ENCODE measurements at regions not wholly inside any gene's neighbourhood (a gene's known extent, or its start where the extent isn't known, plus 50 kb on each side); places are given as distances from the start of the nearest gene placed in this dataset.

DNA sequence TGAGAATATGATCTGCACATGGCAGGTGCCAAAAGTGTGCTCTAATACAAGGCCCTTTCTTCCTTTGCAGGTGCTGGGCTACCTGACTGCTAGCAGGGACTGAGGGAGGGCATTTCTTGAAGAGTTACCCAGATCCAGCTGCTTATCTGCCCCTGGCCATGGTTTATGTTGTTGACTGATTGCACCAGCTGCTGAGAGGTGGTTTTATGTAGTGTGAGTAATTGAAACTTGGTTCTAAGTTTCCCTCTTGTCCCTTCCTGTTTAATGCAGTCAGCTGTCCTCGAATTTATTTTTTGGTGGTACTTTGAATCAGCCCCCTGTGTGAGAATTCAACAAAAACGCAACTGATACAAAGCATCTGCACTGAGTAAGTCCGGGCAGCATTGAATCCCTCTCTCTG is 288.3 kb upstream of the C2CD4B start (continued):
- TF ChIP-seq JUND (IDR thresholded peaks at IDR 0.05) = no peak

DNA sequence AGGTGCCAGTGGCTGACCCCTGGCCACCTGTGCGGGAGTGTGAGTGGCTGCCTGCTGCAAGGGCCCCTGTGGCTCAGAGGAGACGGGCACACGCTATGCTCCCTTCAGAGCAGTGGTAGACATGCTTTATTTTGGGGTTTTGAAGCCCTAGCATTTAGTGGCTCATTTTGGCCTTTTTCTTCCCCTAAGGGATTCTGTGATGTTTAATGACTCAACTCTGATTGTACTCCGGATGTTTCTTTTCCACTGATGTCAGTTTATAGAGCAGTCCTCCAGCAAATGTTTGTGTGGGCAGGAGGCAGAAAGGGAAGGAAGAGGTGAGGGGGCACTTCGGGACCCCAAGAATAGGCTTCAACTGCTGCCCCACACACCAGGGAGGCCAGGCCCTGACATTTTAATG is 288.9 kb upstream of the C2CD4B start:
- no peaks in the 10 kb centered on the region for H3K9me3 ChIP-seq (ENCODE audit: control insufficient read depth in 4 of 4, low read length in 3 of 4)
- H3K36me3 ChIP-seq (ENCODE audit: control insufficient read depth in 4 of 4, insufficient read depth in 3 of 4, low read depth in 1 of 4, low read length in 3 of 4) = no peaks in the 10 kb centered on the region
- H3K27me3 ChIP-seq (ENCODE audit: control insufficient read depth in 4 of 4, insufficient read depth in 4 of 4, low read length in 3 of 4) = no peaks in the 10 kb centered on the region
- no peak overlapping the region for H3K4me3 ChIP-seq (ENCODE audit: low read depth in 1 of 3, low read length in 3 of 3)
- H3K4me1 ChIP-seq (ENCODE audit: control insufficient read depth in 4 of 4, insufficient read depth in 4 of 4, low read length in 3 of 4) = no peaks in the 10 kb centered on the region
- H3K27ac ChIP-seq (ENCODE audit: low read depth in 1 of 2, low read length in 2 of 2) = no peak overlapping the region
- H3K9ac ChIP-seq (ENCODE audit: low read depth in 1 of 2, low read length in 2 of 2) = no peak overlapping the region
- TF ChIP-seq RXRA (IDR thresholded peaks at IDR 0.05) (no peak), FOXA1 (IDR thresholded peaks at IDR 0.05) (no peak), JUND (IDR thresholded peaks at IDR 0.05) (no peak), HNF4A (conservative IDR thresholded peaks at IDR 0.05) (no peak), NR2F2 (IDR thresholded peaks at IDR 0.05) (no peak), SP1 (IDR thresholded peaks at IDR 0.05) (no peak), FOXA2 (IDR thresholded peaks at IDR 0.05) (no peak), RAD21 (IDR thresholded peaks at IDR 0.05) (no peak), HNF4G (IDR thresholded peaks at IDR 0.05) (no peak), EGR1 (IDR thresholded peaks at IDR 0.05; ENCODE audit: low read depth in 2 of 2) (no peak)
- TF ChIP-seq, protein P1, sequence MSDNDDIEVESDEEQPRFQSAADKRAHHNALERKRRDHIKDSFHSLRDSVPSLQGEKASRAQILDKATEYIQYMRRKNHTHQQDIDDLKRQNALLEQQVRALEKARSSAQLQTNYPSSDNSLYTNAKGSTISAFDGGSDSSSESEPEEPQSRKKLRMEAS (IDR thresholded peaks at IDR 0.05) = no peak
- TF ChIP-seq, protein P2, sequence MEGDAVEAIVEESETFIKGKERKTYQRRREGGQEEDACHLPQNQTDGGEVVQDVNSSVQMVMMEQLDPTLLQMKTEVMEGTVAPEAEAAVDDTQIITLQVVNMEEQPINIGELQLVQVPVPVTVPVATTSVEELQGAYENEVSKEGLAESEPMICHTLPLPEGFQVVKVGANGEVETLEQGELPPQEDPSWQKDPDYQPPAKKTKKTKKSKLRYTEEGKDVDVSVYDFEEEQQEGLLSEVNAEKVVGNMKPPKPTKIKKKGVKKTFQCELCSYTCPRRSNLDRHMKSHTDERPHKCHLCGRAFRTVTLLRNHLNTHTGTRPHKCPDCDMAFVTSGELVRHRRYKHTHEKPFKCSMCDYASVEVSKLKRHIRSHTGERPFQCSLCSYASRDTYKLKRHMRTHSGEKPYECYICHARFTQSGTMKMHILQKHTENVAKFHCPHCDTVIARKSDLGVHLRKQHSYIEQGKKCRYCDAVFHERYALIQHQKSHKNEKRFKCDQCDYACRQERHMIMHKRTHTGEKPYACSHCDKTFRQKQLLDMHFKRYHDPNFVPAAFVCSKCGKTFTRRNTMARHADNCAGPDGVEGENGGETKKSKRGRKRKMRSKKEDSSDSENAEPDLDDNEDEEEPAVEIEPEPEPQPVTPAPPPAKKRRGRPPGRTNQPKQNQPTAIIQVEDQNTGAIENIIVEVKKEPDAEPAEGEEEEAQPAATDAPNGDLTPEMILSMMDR (IDR thresholded peaks at IDR 0.05; ENCODE audit: low read depth, low read length, missing input control) = no peak
- TF ChIP-seq, protein P3, sequence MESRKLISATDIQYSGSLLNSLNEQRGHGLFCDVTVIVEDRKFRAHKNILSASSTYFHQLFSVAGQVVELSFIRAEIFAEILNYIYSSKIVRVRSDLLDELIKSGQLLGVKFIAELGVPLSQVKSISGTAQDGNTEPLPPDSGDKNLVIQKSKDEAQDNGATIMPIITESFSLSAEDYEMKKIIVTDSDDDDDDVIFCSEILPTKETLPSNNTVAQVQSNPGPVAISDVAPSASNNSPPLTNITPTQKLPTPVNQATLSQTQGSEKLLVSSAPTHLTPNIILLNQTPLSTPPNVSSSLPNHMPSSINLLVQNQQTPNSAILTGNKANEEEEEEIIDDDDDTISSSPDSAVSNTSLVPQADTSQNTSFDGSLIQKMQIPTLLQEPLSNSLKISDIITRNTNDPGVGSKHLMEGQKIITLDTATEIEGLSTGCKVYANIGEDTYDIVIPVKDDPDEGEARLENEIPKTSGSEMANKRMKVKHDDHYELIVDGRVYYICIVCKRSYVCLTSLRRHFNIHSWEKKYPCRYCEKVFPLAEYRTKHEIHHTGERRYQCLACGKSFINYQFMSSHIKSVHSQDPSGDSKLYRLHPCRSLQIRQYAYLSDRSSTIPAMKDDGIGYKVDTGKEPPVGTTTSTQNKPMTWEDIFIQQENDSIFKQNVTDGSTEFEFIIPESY (IDR thresholded peaks at IDR 0.05) = no peak
- TF ChIP-seq, protein P4, sequence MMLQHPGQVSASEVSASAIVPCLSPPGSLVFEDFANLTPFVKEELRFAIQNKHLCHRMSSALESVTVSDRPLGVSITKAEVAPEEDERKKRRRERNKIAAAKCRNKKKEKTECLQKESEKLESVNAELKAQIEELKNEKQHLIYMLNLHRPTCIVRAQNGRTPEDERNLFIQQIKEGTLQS (IDR thresholded peaks at IDR 0.05) = no peak
- TF ChIP-seq, protein P5, sequence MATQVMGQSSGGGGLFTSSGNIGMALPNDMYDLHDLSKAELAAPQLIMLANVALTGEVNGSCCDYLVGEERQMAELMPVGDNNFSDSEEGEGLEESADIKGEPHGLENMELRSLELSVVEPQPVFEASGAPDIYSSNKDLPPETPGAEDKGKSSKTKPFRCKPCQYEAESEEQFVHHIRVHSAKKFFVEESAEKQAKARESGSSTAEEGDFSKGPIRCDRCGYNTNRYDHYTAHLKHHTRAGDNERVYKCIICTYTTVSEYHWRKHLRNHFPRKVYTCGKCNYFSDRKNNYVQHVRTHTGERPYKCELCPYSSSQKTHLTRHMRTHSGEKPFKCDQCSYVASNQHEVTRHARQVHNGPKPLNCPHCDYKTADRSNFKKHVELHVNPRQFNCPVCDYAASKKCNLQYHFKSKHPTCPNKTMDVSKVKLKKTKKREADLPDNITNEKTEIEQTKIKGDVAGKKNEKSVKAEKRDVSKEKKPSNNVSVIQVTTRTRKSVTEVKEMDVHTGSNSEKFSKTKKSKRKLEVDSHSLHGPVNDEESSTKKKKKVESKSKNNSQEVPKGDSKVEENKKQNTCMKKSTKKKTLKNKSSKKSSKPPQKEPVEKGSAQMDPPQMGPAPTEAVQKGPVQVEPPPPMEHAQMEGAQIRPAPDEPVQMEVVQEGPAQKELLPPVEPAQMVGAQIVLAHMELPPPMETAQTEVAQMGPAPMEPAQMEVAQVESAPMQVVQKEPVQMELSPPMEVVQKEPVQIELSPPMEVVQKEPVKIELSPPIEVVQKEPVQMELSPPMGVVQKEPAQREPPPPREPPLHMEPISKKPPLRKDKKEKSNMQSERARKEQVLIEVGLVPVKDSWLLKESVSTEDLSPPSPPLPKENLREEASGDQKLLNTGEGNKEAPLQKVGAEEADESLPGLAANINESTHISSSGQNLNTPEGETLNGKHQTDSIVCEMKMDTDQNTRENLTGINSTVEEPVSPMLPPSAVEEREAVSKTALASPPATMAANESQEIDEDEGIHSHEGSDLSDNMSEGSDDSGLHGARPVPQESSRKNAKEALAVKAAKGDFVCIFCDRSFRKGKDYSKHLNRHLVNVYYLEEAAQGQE (IDR thresholded peaks at IDR 0.05) = no peak
- DNase-seq (ENCODE audit: low spot score) = no peak
- WGBS = 90% methylated on average over 5 of the region's 5 CpGs

Data from liver (tissue), 8 donors.